MM.1S (cell line): ENCODE measurements at regions not wholly inside any gene's neighbourhood (a gene's known extent, or its start where the extent isn't known, plus 50 kb on each side); places are given as distances from the start of the nearest gene placed in this dataset.

Source experiments
- EZH2 ChIP-seq: fragments of 300-600 bp; sonication (generic); optimal IDR thresholded peaks from 2 replicates; pipeline ENCODE3; 2017; ENCODE audit warnings: low read depth, mild to moderate bottlenecking, antibody characterized with exemption, low read length, mixed read lengths
- EZH2phosphoT487 ChIP-seq: fragments of 300-600 bp; sonication (generic); IDR thresholded peaks from 2 replicates; pipeline ENCODE4 v1.6.1; 2018; ENCODE audit warnings: antibody characterized with exemption, low read length
- TF ChIP-seq, protein P1 (sequence below): fragments of 300-600 bp; sonication (generic); IDR thresholded peaks from 2 replicates; pipeline ENCODE4 v1.5.1; 2016; ENCODE audit warnings: antibody characterized with exemption, low read length, mixed read lengths

DNA sequence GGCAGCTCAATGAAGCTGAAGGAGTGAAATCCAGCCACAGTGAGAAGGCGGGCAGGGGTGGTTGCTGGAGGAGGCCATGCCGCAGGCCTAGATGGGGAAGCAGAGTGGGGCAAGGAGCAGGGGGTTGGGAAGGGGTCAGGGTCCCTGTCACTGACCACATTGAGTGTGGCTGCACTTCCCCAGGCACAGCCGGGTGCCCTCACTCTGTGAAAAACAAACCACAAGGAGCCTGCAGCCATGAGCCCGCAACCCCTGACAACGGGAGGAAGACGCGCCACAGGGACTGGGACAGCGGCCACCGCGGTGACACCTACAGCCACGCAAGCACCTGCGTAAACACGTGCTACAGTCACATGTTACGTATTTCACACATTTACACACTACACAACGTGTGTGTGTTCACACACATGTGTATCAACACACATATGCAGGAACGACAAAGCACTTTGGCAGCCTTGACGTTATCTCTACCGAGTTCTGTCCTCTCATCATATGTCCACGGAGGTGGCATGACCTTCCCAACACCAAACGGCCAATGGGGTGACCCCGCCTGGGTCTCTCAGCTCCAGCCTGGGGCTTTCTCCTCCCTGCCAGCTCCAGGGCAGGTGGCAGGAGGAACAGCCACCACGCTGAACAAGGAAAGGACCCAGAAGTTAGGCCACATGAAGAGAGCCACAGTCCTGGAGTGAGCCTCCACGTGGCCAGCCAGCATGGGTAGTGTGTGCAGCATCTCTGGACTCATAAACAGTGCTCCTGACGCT lies 137.6 kb upstream of the RPS6KA2 start:
- TF ChIP-seq, protein P1, sequence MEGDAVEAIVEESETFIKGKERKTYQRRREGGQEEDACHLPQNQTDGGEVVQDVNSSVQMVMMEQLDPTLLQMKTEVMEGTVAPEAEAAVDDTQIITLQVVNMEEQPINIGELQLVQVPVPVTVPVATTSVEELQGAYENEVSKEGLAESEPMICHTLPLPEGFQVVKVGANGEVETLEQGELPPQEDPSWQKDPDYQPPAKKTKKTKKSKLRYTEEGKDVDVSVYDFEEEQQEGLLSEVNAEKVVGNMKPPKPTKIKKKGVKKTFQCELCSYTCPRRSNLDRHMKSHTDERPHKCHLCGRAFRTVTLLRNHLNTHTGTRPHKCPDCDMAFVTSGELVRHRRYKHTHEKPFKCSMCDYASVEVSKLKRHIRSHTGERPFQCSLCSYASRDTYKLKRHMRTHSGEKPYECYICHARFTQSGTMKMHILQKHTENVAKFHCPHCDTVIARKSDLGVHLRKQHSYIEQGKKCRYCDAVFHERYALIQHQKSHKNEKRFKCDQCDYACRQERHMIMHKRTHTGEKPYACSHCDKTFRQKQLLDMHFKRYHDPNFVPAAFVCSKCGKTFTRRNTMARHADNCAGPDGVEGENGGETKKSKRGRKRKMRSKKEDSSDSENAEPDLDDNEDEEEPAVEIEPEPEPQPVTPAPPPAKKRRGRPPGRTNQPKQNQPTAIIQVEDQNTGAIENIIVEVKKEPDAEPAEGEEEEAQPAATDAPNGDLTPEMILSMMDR = no peak
- TF ChIP-seq EZH2 (no peak), EZH2phosphoT487 (no peak)
